ENCODE measurements at regions not wholly inside any gene's neighbourhood (a gene's known extent, or its start where the extent isn't known, plus 50 kb on each side); places are given as distances from the start of the nearest gene placed in this dataset.

- TF ChIP-seq POLR2AphosphoS5 (IDR thresholded peaks at IDR 0.05; ENCODE audit: low read depth, low read length) (no peak), SIN3A (IDR thresholded peaks at IDR 0.05; ENCODE audit: borderline replicate concordance, insufficient read depth, low read length) (no peak), REST (IDR thresholded peaks at IDR 0.05; ENCODE audit: insufficient read depth in 1 of 2, low read depth in 2 of 2, low read length in 2 of 2) (no peak), TAF1 (IDR thresholded peaks at IDR 0.05; ENCODE audit: borderline replicate concordance, insufficient read depth, low read length) (no peak), FOXP2 (optimal IDR thresholded peaks at IDR 0.05; ENCODE audit: borderline replicate concordance, extremely low read depth, extremely low read length, insufficient read depth) (no peak)
Measured at GRCh38 chr18:38575023-38575422, 1009.4 kb upstream of the CELF4 start.

Measured in PFSK-1 (cell line).